ENCODE measurements at regions not wholly inside any gene's neighbourhood (a gene's known extent, or its start where the extent isn't known, plus 50 kb on each side); places are given as distances from the start of the nearest gene placed in this dataset.

GRCh38 chr14:49485290-49485689 lies 100.9 kb downstream of the RPS29 start:
- H3K27me3 ChIP-seq (ENCODE audit: insufficient read depth, low read length): no peaks in the 10 kb centered on the region
- H3K9ac ChIP-seq (ENCODE audit: low read length): no peak overlapping the region
- H3K36me3 ChIP-seq (ENCODE audit: insufficient read depth, low read length): no peaks in the 10 kb centered on the region
- no peak overlapping the region for H2AFZ ChIP-seq (ENCODE audit: low read length)
- no peak for TF ChIP-seq CTCF (IDR thresholded peaks at IDR 0.05; ENCODE audit: low read length)
- TF ChIP-seq EZH2 (IDR thresholded peaks at IDR 0.05; ENCODE audit: borderline replicate concordance, low read length): no peak
- H3K79me2 ChIP-seq (ENCODE audit: insufficient read depth, low read length): no peaks in the 10 kb centered on the region
- H3K27ac ChIP-seq (ENCODE audit: low read depth, low read length, poor library complexity, severe bottlenecking): no peak overlapping the region
- H3F3A ChIP-seq (ENCODE audit: insufficient read depth, low read length): no peaks in the 10 kb centered on the region
- H3K9me2 ChIP-seq (ENCODE audit: low read depth, low read length): no peaks in the 10 kb centered on the region
- no peaks in the 10 kb centered on the region for H3K9me3 ChIP-seq (ENCODE audit: low read length)
- H4K20me1 ChIP-seq (ENCODE audit: insufficient read depth, low read length): no peaks in the 10 kb centered on the region
- no peak overlapping the region for H3K4me3 ChIP-seq (ENCODE audit: low read depth, low read length, poor library complexity, severe bottlenecking)
- H3K4me2 ChIP-seq (ENCODE audit: low read length): no peak overlapping the region
- no peaks in the 10 kb centered on the region for H3K4me1 ChIP-seq (ENCODE audit: insufficient read depth, low read length, severe bottlenecking)

GRCh38 chr14:49484180-49484579 lies 102.0 kb downstream of the RPS29 start:
- H3K4me1 ChIP-seq (ENCODE audit: insufficient read depth, low read length, severe bottlenecking): no peaks in the 10 kb centered on the region
- no peak overlapping the region for H2AFZ ChIP-seq (ENCODE audit: low read length)
- H3K4me2 ChIP-seq (ENCODE audit: low read length): no peak overlapping the region
- H3K9me2 ChIP-seq (ENCODE audit: low read depth, low read length): no peaks in the 10 kb centered on the region
- no peaks in the 10 kb centered on the region for H3K27me3 ChIP-seq (ENCODE audit: insufficient read depth, low read length)
- no peak overlapping the region for H3K4me3 ChIP-seq (ENCODE audit: low read depth, low read length, poor library complexity, severe bottlenecking)
- no peak for TF ChIP-seq CTCF (IDR thresholded peaks at IDR 0.05; ENCODE audit: low read length)
- TF ChIP-seq EZH2 (IDR thresholded peaks at IDR 0.05; ENCODE audit: borderline replicate concordance, low read length): no peak
- H3K79me2 ChIP-seq (ENCODE audit: insufficient read depth, low read length): no peaks in the 10 kb centered on the region
- no peaks in the 10 kb centered on the region for H3K36me3 ChIP-seq (ENCODE audit: insufficient read depth, low read length)
- no peak overlapping the region for H3K27ac ChIP-seq (ENCODE audit: low read depth, low read length, poor library complexity, severe bottlenecking)
- H4K20me1 ChIP-seq (ENCODE audit: insufficient read depth, low read length): no peaks in the 10 kb centered on the region
- no peaks in the 10 kb centered on the region for H3F3A ChIP-seq (ENCODE audit: insufficient read depth, low read length)
- H3K9ac ChIP-seq (ENCODE audit: low read length): no peak overlapping the region
- H3K9me3 ChIP-seq (ENCODE audit: low read length): no peaks in the 10 kb centered on the region

GRCh38 chr14:49483268-49483667 lies 102.9 kb downstream of the RPS29 start:
- H3K4me2 ChIP-seq (ENCODE audit: low read length): no peak overlapping the region
- H2AFZ ChIP-seq (ENCODE audit: low read length): no peak overlapping the region
- H3F3A ChIP-seq (ENCODE audit: insufficient read depth, low read length): no peaks in the 10 kb centered on the region
- no peaks in the 10 kb centered on the region for H3K4me1 ChIP-seq (ENCODE audit: insufficient read depth, low read length, severe bottlenecking)
- H3K27me3 ChIP-seq (ENCODE audit: insufficient read depth, low read length): no peaks in the 10 kb centered on the region
- H4K20me1 ChIP-seq (ENCODE audit: insufficient read depth, low read length): no peaks in the 10 kb centered on the region
- H3K79me2 ChIP-seq (ENCODE audit: insufficient read depth, low read length): no peaks in the 10 kb centered on the region
- H3K4me3 ChIP-seq (ENCODE audit: low read depth, low read length, poor library complexity, severe bottlenecking): no peak overlapping the region
- TF ChIP-seq EZH2 (IDR thresholded peaks at IDR 0.05; ENCODE audit: borderline replicate concordance, low read length) (no peak), CTCF (IDR thresholded peaks at IDR 0.05; ENCODE audit: low read length) (no peak)
- no peaks in the 10 kb centered on the region for H3K9me3 ChIP-seq (ENCODE audit: low read length)
- no peaks in the 10 kb centered on the region for H3K36me3 ChIP-seq (ENCODE audit: insufficient read depth, low read length)
- H3K9ac ChIP-seq (ENCODE audit: low read length): no peak overlapping the region
- H3K27ac ChIP-seq (ENCODE audit: low read depth, low read length, poor library complexity, severe bottlenecking): no peak overlapping the region
- H3K9me2 ChIP-seq (ENCODE audit: low read depth, low read length): no peaks in the 10 kb centered on the region
